ENCODE measurements at regions not wholly inside any gene's neighbourhood (a gene's known extent, or its start where the extent isn't known, plus 50 kb on each side); places are given as distances from the start of the nearest gene placed in this dataset.
A peak's percentile ranks its signal among the peaks of the same experiment; 100 is the strongest.

DNA sequence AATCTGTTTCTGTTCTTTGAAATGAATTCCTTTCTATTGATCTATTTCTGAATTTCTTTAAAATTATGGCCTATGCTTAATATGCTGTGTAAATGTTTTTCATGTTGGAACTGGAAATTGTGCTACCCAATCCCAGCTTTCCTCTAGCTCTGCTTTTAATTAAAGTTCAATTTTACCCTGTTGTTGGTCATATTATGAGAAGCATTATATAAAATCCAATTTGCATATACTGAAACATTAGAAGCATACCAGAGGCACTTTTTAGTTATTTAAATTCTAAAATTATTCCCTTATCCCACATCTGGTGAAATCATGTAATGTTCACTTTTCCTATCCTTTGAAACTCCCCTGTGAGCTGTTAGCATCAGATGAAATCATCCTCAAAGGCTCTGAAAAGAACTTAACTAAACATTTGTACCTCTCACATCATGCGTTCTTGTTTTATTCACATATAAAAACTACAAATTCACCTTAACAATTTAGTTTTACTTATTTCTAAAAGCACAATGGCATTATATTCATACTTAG lies 160.6 kb upstream of the COL21A1 start:
- DNase-seq: no peak

GRCh38 chr6:56406276-56407269 lies 159.2 kb upstream of the COL21A1 start:
- no peak for DNase-seq

- DNase-seq: no peak
Observed at GRCh38 chr6:56404599-56404998, 157.2 kb upstream of the COL21A1 start.

DNA sequence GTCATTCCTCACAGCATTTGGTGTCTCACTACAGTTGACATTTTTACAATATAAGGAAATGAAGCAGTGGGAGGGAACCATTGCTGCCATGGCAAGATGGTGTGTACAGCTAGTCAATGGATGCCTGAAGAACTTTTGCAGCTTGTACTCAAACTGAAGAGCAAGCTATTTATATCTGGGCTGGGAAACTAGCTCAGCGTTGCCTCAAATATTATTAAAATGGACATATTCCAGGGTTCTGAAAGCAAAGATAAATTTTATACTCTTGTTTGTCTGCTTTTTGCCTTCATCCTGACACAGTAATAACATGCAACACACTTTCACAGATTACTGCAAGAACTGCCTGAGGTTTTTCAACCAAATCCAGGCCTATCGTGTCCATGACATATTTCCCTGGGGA lies 156.4 kb upstream of the COL21A1 start:
- no peak for DNase-seq

GRCh38 chr6:56401477-56402070 lies 154.2 kb upstream of the COL21A1 start:
- DNase-seq: no peak

- DNase-seq: peak; percentile 16 to 24
Observed at GRCh38 chr6:56400273-56400672, 152.9 kb upstream of the COL21A1 start.

DNA sequence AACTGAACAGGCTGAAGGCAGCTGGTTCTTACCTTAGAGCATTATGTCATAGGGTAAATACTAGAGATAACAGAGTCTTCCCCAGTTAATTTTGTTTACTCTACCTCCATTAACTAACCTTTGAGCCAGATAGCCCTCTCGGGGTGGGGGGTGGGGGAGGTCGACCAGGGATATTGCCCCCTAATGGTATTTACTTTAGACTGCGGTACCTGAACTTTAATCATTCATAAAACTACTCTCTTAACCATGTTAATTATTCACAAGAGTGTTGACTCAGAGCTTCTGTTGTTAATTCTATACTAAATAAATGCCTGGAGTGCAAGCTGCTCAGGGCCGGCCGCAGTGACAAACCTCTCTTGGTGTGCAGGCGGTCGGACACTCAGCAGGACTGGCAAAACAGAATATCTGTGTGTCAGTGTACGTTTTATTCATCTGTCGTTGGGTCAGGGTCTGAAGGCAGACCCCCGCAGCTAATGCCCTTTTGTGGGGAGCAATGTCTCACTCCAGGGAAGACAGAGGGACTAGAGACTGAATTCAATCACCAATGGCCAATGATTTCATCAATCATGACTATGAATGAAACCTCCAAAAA lies 152.4 kb upstream of the COL21A1 start:
- DNase-seq: peak; percentile 67 to 84

DNA sequence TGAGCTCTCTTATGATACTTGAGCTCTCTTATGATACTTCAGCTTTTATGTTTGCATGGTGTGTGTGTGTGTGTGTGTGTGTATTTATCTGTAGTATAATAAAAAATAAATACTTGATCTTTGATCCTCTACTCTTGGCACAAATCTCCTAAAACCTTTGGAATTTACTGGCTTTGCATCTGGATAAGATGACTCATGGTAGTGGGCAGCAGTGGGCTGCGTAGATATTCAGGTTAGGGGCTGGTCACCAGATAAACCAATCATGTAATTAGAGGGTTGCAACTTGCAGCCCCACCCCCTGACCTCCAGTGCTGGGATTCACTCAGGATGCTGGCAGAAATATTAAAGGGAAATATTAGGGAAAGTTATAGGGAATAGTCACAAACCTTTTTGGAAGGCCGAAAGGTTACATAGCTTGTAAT lies 151.9 kb upstream of the COL21A1 start:
- DNase-seq: peak; percentile 67 to 84

- DNase-seq: no peak
Observed at GRCh38 chr6:56396435-56396834, 149.1 kb upstream of the COL21A1 start.

- DNase-seq: no peak
Observed at GRCh38 chr6:56393615-56394612, 146.5 kb upstream of the COL21A1 start.

- peak; percentile 66 to 78 for DNase-seq
Observed at GRCh38 chr6:56388415-56388755, 141.0 kb upstream of the COL21A1 start.

DNA sequence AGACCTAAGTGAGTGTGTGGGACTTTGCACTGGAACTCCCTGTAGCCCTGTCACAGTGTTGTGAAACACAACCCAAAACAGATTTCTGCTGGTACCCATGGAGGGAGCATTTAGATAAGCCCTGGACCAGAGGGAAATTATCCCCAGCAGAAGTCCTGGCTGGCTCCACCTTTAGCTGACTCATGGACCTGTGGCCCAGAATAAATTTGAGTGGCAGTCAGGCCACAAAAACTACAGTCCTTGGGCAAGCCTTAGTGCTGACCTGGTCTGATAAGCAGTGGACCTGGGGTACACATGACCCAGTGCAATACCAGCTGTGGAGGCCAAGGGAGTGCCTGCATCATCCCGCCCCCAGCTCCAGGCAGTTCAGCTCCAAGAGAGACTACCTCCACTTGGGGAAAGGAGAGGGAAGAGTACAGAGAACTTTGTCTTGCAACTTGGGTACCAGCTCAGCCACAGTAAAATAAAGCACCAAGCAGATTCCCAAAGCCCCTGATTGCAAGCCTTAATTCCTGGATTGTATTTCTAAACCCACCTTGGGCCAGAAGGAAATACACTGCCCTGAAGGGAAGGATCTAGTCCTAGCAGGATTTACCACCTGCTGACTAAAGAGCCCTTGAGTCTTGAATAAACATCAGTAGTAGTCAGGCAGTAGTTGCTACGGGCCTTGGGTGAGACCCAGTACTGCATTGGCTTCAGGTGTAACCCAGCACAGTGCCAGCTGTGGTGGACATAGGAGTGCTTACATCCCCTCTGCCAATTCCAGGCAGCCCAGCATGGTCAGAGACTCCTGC lies 140.4 kb upstream of the COL21A1 start:
- DNase-seq: peak; percentile 87 to 92

DNA sequence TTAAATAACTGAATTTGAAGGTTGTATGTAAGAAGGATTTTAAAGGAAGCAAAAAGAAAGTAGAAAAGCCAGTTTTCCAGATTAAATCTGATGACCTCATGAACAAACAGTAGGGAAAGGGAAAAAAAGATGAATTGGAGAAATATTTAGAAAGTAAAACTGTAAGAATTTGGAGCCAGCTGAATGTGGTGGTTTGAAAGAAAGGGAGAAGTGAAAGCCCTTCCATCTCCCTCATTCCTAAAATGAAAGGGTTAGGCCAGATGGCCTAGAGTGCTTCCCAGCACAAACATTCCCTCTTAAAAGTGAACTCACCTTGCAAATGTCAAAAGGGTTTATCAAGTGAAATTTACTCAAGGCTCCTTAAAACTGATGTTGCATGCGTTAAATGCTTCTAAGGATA lies 139.3 kb upstream of the COL21A1 start:
- no peak for DNase-seq

DNA sequence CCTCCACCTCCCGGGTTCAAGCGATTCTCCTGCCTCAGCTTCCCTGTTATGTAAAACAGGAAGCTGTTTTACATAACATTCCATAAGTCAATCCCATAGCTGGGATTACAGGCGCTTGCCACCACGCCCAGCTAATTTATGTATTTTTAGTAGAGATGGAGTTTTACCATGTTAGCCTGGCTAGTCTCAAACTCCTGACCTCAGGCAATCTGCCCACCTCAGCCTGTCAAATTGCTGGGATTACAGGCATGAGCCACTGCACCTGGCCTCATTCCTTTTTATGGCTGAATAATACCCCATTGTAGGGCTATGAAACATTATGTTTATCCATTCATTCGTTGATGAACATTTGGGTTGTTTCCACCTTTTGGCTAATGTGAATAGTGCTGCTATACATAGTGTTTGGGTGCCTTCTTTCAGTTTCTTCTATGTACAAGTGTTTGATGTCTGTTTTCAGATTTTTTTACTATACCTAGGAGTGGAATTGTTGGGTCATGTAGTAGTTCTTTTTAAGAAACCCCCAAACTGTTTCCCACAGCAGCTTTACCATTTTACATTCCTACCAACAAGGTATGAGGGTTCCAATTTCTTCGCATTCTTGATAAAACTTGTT lies 138.7 kb upstream of the COL21A1 start:
- DNase-seq: no peak

- no peak for DNase-seq
Observed at GRCh38 chr6:56383160-56383559, 135.8 kb upstream of the COL21A1 start.

DNA sequence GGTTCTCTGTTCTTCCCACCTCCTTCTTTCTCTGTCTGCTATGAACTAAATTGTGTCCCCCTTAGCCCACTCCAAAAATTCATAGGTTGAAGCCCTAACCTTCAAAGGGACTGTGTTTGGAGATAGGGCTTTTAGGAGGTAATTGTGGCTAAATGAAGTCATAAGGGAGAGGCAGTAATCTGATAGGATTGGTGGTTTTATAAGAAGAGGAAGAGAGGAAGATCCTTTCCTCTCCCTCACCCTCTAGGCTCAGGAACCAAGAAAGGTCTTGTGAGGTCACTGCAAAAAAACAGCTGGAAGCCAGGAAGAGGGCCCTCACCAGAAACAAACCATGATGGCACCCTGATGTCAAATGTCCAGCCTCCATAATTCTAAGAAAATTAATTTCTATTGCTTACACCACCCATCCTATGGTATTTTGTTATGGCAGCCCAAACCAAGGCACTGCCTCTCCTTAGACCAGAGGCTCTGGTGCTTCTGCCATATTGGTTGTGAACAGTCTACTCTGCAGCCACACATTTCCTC lies 135.1 kb upstream of the COL21A1 start:
- DNase-seq: no peak

- peak; percentile 45 to 55 for DNase-seq
Observed at GRCh38 chr6:56381801-56382251, 134.4 kb upstream of the COL21A1 start.

DNA sequence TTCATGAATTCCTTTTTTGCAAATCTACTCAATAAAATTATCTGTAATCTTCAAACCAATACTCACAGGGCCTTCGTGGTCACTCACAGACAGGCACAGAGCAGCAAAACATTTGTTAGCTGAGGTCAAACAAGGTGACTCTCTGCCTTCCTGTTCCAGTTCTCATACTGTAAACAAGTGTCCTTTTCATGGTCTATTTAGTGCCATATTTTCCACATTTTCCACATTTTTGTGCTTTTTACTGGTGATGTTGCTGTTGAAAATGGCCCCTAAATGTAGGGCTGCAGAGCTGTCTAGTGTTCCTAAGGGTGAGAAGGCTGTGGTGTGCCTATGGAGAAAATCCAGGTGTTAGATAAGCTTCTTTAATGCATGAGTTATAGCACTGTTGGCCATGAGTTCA lies 133.1 kb upstream of the COL21A1 start:
- DNase-seq: no peak

- no peak for DNase-seq
Observed at GRCh38 chr6:56378966-56379585, 131.7 kb upstream of the COL21A1 start.

DNA sequence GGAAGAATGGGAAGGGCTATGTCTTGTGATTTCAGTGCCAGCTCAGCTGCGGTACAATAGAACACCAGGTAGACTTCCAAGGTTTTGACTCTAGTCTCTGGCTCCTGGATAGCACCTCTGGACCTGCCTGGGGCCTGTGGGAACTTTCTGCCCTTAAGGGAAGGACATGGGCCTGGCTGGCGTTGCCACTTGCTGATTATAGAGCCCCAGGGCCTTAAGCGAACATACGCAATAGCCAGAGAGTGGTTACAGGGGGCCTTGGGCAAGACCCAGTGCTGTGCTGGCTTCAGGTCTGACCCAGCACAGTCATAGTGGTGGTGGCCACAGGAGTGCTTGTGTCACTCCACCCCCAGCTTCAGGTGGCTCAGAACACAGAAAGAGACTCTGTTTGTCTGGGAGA lies 131.1 kb upstream of the COL21A1 start:
- DNase-seq: no peak

All from SHP77 (cell line).